ENCODE measurements at regions not wholly inside any gene's neighbourhood (a gene's known extent, or its start where the extent isn't known, plus 50 kb on each side); places are given as distances from the start of the nearest gene placed in this dataset.

DNA sequence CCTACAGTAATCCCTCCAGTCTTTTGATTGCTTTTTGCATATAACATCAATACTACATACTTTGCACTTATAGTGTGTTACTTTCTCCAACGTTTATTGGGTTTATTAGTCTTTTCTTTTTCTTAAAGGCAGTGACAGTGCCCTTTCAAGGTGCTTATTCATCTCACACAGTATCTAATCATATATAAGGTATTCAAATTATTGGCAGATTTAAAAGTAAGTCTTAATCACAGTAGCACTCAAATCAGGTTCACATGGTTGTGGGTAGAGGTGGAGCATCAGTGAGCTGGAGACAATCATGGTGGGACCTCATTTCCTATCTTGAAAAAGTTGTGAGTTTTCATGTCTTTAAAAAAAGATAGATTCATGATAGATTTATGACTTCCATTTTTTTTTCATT is 706.2 kb downstream of the GALC start:
- intact Hi-C loops (cut with DNase I, micrococcal nuclease), result no loop called here

DNA sequence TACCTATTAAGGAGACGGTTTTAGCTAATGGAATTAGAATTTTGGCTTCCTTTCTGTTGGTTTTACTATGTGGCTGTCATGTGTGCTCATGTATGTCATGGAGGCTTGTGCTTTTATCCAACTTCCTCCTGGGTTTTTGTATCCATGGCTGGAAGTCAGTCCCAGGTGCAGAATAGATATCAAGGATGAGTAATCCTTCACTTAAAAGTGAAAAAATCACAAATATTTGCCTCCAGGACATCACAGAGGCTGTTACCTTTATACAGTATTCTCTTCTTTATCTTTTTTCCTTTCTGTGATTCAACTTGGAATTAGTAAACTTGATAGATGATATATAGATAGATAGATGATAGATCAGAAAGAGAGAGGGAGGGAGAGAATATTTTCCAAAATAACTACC is 706.8 kb downstream of the GALC start:
- H3K4me1 Mint-ChIP-seq (ENCODE audit: low read depth), result no peaks in the 10 kb centered on the region
- no peak overlapping the region for H3K27ac Mint-ChIP-seq
- H3K9me3 Mint-ChIP-seq, result peaks cover 7% of the 10 kb centered on the region
- Histone ChIP-seq H3K4me1 (ENCODE audit: insufficient read depth, low read length) (no peaks in the 10 kb centered on the region), H3K4me3 (ENCODE audit: low read length) (no peak overlapping the region), H3K9me3 (ENCODE audit: control insufficient read depth in 1 of 2, insufficient read depth in 1 of 2, low read length in 2 of 2) (peaks cover 0 to 6% of the 10 kb centered on the region in 2 experiments), H3K36me3 (ENCODE audit: insufficient read depth, low read length) (no peaks in the 10 kb centered on the region), H3K27me3 (ENCODE audit: control insufficient read depth in 1 of 2, insufficient read depth in 2 of 2, low read length in 2 of 2) (no peaks in the 10 kb centered on the region), H3K27ac (ENCODE audit: low read depth in 1 of 2, low read length in 2 of 2) (no peak overlapping the region)
- ChIA-PET CTCF (no interaction called here), POLR2A (no interaction called here)
- intact Hi-C loops (cut with DNase I, micrococcal nuclease), result no loop called here
- no peak overlapping the region for H3K4me3 Mint-ChIP-seq
- H3K36me3 Mint-ChIP-seq (ENCODE audit: low read depth), result no peaks in the 10 kb centered on the region
- no peaks in the 10 kb centered on the region for H3K27me3 Mint-ChIP-seq
- ATAC-seq (ENCODE audit: poor library complexity) (no peak), DNase-seq (no peak)
- TF ChIP-seq, protein P1, sequence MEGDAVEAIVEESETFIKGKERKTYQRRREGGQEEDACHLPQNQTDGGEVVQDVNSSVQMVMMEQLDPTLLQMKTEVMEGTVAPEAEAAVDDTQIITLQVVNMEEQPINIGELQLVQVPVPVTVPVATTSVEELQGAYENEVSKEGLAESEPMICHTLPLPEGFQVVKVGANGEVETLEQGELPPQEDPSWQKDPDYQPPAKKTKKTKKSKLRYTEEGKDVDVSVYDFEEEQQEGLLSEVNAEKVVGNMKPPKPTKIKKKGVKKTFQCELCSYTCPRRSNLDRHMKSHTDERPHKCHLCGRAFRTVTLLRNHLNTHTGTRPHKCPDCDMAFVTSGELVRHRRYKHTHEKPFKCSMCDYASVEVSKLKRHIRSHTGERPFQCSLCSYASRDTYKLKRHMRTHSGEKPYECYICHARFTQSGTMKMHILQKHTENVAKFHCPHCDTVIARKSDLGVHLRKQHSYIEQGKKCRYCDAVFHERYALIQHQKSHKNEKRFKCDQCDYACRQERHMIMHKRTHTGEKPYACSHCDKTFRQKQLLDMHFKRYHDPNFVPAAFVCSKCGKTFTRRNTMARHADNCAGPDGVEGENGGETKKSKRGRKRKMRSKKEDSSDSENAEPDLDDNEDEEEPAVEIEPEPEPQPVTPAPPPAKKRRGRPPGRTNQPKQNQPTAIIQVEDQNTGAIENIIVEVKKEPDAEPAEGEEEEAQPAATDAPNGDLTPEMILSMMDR (IDR thresholded peaks at IDR 0.05), result no peak

More for the DNA sequence above, 706.2 kb downstream of the GALC start:
- no peak overlapping the region for H3K27ac ChIP-seq (ENCODE audit: low read depth in 1 of 2, low read length in 2 of 2)
- H3K4me3 ChIP-seq (ENCODE audit: low read length), result no peak overlapping the region
- no peaks in the 10 kb centered on the region for H3K27me3 ChIP-seq (ENCODE audit: control insufficient read depth in 1 of 2, insufficient read depth in 2 of 2, low read length in 2 of 2)
- H3K4me1 ChIP-seq (ENCODE audit: insufficient read depth, low read length), result no peaks in the 10 kb centered on the region
- no peaks in the 10 kb centered on the region for H3K27me3 Mint-ChIP-seq
- ATAC-seq (ENCODE audit: poor library complexity), result no peak
- H3K9me3 Mint-ChIP-seq, result peaks cover 10% of the 10 kb centered on the region
- DNase-seq, result no peak
- peaks cover 0 to 6% of the 10 kb centered on the region in 2 experiments for H3K9me3 ChIP-seq (ENCODE audit: control insufficient read depth in 1 of 2, insufficient read depth in 1 of 2, low read length in 2 of 2)
- POLR2A ChIA-PET, result no interaction called here
- TF ChIP-seq, protein P1 (IDR thresholded peaks at IDR 0.05), result no peak
- no peak overlapping the region for H3K27ac Mint-ChIP-seq
- no peaks in the 10 kb centered on the region for H3K4me1 Mint-ChIP-seq (ENCODE audit: low read depth)
- no peaks in the 10 kb centered on the region for H3K36me3 ChIP-seq (ENCODE audit: insufficient read depth, low read length)
- no peaks in the 10 kb centered on the region for H3K36me3 Mint-ChIP-seq (ENCODE audit: low read depth)
- CTCF ChIA-PET, result no interaction called here
- H3K4me3 Mint-ChIP-seq, result no peak overlapping the region

DNA sequence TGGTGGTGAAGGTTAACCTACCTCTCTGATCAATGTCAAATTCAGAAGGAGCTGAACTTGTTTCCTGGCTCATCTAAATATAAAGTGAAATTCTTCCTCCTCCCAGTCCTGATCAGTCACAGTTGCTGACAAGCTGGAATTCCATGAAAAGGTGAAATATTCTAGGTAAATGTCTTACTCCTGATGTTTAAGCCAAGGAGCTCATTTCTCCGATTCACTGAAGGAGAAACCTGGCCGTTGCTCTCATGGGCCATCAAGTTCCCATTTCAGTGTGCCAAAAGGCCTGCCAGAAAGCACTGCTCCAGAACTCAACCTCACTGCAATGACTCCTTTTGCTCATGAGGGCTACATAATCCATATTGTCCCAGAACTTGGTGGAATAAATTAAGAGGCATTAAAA is 707.5 kb downstream of the GALC start:
- no peaks in the 10 kb centered on the region for H3K27me3 ChIP-seq (ENCODE audit: control insufficient read depth in 1 of 2, insufficient read depth in 2 of 2, low read length in 2 of 2)
- H3K36me3 ChIP-seq (ENCODE audit: insufficient read depth, low read length), result no peaks in the 10 kb centered on the region
- H3K4me3 ChIP-seq (ENCODE audit: low read length), result no peak overlapping the region
- H3K9me3 ChIP-seq (ENCODE audit: control insufficient read depth in 1 of 2, insufficient read depth in 1 of 2, low read length in 2 of 2), result peaks cover 0 to 6% of the 10 kb centered on the region in 2 experiments
- H3K36me3 Mint-ChIP-seq (ENCODE audit: low read depth), result no peaks in the 10 kb centered on the region
- H3K4me1 Mint-ChIP-seq (ENCODE audit: low read depth), result no peaks in the 10 kb centered on the region
- H3K4me3 Mint-ChIP-seq, result no peak overlapping the region
- no peaks in the 10 kb centered on the region for H3K27me3 Mint-ChIP-seq
- DNase-seq (no peak), ATAC-seq (ENCODE audit: poor library complexity) (no peak)
- CTCF ChIA-PET, result no interaction called here
- TF ChIP-seq, protein P1 (IDR thresholded peaks at IDR 0.05), result no peak
- no peak overlapping the region for H3K27ac ChIP-seq (ENCODE audit: low read depth in 1 of 2, low read length in 2 of 2)
- no peak overlapping the region for H3K27ac Mint-ChIP-seq
- H3K9me3 Mint-ChIP-seq, result peaks cover 7% of the 10 kb centered on the region
- H3K4me1 ChIP-seq (ENCODE audit: insufficient read depth, low read length), result no peaks in the 10 kb centered on the region
- POLR2A ChIA-PET, result no interaction called here
- intact Hi-C loops (cut with DNase I, micrococcal nuclease), result no loop called here
